ENCODE measurements at regions not wholly inside any gene's neighbourhood (a gene's known extent, or its start where the extent isn't known, plus 50 kb on each side); places are given as distances from the start of the nearest gene placed in this dataset.

DNA sequence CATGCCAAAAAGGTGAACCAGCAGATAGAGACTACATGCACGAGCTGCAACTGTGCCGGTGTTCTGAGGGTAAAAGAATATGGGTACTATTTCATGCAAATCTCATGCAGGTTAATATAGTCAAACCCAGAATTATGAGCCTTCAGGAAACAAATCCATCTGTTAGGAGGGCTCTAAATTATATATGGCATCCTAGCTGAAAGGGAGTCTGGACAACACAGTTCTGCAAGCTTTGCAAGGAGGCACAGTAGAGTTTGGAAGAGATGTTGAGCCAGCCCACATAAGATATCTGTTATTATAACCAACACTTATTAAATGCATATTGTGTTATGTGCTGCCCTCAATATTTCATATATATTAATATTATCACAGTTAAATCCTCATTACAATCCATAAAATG is 50.5 kb upstream of the PALMD start:
- TF ChIP-seq LEF1 (IDR thresholded peaks at IDR 0.05; ENCODE audit: borderline replicate concordance), result no peak
- TF ChIP-seq L3MBTL2 (conservative IDR thresholded peaks at IDR 0.05), result no peak
- no peak for TF ChIP-seq ARNT (IDR thresholded peaks at IDR 0.05)
- no peak for TF ChIP-seq ZNF384 (IDR thresholded peaks at IDR 0.05)
- TF ChIP-seq FOXA1 (IDR thresholded peaks at IDR 0.05), result no peak
- TF ChIP-seq, protein P1, sequence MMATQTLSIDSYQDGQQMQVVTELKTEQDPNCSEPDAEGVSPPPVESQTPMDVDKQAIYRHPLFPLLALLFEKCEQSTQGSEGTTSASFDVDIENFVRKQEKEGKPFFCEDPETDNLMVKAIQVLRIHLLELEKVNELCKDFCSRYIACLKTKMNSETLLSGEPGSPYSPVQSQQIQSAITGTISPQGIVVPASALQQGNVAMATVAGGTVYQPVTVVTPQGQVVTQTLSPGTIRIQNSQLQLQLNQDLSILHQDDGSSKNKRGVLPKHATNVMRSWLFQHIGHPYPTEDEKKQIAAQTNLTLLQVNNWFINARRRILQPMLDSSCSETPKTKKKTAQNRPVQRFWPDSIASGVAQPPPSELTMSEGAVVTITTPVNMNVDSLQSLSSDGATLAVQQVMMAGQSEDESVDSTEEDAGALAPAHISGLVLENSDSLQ (IDR thresholded peaks at IDR 0.05), result no peak
- no peak for TF ChIP-seq TARDBP (IDR thresholded peaks at IDR 0.05)
- ChIA-PET CTCF (interaction anchor here (1.0 kb wide), 1 partner anchor 32 kb away, joined by 3 read pairs; no protein-coding TSS in a partner anchor), POLR2A (no interaction called here)
- DNase-seq (ENCODE audit: extremely low spot score), result no peak
